Loucy (cell line): ENCODE measurements at regions not wholly inside any gene's neighbourhood (a gene's known extent, or its start where the extent isn't known, plus 50 kb on each side); places are given as distances from the start of the nearest gene placed in this dataset.

Source experiments
- EZH2phosphoT487 ChIP-seq: fragments of 200-600 bp; IDR thresholded peaks from 2 replicates; pipeline ENCODE4 v1.6.1; 2018; ENCODE audit warnings: antibody characterized with exemption, mild to moderate bottlenecking, moderate library complexity, borderline replicate concordance
- TF ChIP-seq, protein P1 (sequence below): fragments of 200-600 bp; sonication (generic); conservative IDR thresholded peaks from 2 replicates; pipeline ENCODE4 v1.5.1; 2014; ENCODE audit warnings: mild to moderate bottlenecking, antibody characterized with exemption, low read length

GRCh38 chr4:125796138-125796537 lies 481.4 kb downstream of the FAT4 start:
- TF ChIP-seq, protein P1, sequence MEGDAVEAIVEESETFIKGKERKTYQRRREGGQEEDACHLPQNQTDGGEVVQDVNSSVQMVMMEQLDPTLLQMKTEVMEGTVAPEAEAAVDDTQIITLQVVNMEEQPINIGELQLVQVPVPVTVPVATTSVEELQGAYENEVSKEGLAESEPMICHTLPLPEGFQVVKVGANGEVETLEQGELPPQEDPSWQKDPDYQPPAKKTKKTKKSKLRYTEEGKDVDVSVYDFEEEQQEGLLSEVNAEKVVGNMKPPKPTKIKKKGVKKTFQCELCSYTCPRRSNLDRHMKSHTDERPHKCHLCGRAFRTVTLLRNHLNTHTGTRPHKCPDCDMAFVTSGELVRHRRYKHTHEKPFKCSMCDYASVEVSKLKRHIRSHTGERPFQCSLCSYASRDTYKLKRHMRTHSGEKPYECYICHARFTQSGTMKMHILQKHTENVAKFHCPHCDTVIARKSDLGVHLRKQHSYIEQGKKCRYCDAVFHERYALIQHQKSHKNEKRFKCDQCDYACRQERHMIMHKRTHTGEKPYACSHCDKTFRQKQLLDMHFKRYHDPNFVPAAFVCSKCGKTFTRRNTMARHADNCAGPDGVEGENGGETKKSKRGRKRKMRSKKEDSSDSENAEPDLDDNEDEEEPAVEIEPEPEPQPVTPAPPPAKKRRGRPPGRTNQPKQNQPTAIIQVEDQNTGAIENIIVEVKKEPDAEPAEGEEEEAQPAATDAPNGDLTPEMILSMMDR, result no peak
- TF ChIP-seq EZH2phosphoT487, result no peak
